HEK293T (cell line): ENCODE measurements at regions not wholly inside any gene's neighbourhood (a gene's known extent, or its start where the extent isn't known, plus 50 kb on each side); places are given as distances from the start of the nearest gene placed in this dataset.

Experiments
- CTCF ChIA-PET: fragments of 350-600 bp; formaldehyde crosslinking; extraction: SDS; loops from one replicate; lab custom pipeline; 2021; ENCODE audit warnings: antibody characterized with exemption, inconsistent platforms; lab: Yijun Ruan, JAX
- POLR2A ChIA-PET: fragments of 350-600 bp; formaldehyde crosslinking; extraction: SDS; loops from one replicate; lab custom pipeline; 2020; ENCODE audit warnings: antibody characterized with exemption, inconsistent platforms; lab: Yijun Ruan, JAX
- DNase-seq: peaks from one replicate; pipeline ENCODE4 v3.0.0; 2012; ENCODE audit warnings: mixed read lengths; ENCODE audit errors: extremely low spot score
- ARNT ChIP-seq: fragments of 450-650 bp; IDR thresholded peaks from 2 replicates; pipeline ENCODE4 v1.6.1; 2017; ENCODE audit warnings: mild to moderate bottlenecking
- BHLHE40 ChIP-seq: fragments of 450-650 bp; IDR thresholded peaks from 2 replicates; pipeline ENCODE4 v1.6.1; 2016; ENCODE audit warnings: mild to moderate bottlenecking, moderate library complexity, borderline replicate concordance
- CTBP1 ChIP-seq: fragments of 450-650 bp; IDR thresholded peaks from 2 replicates; pipeline ENCODE4 v1.6.1; 2016; ENCODE audit warnings: borderline replicate concordance
- ELF4 ChIP-seq: fragments of 450-650 bp; IDR thresholded peaks from 2 replicates; pipeline ENCODE4 v1.6.1; 2017; ENCODE audit warnings: antibody characterized with exemption
- FOXA1 ChIP-seq: fragments of 450-650 bp; IDR thresholded peaks from 2 replicates; pipeline ENCODE4 v1.6.1; 2016; ENCODE audit warnings: mild to moderate bottlenecking
- FOXK2 ChIP-seq: fragments of 450-650 bp; IDR thresholded peaks from 2 replicates; pipeline ENCODE4 v1.6.1; 2016; ENCODE audit warnings: mild to moderate bottlenecking
- FOXM1 ChIP-seq: fragments of 450-650 bp; IDR thresholded peaks from 2 replicates; pipeline ENCODE4 v1.6.1; 2017; ENCODE audit warnings: mild to moderate bottlenecking, borderline replicate concordance
- HDGF ChIP-seq: fragments of 450-650 bp; IDR thresholded peaks from 2 replicates; pipeline ENCODE4 v1.6.1; 2017; ENCODE audit warnings: antibody characterized with exemption, borderline replicate concordance
- L3MBTL2 ChIP-seq: fragments of 450-650 bp; conservative IDR thresholded peaks from 2 replicates; pipeline ENCODE4 v1.6.1; 2016; ENCODE audit warnings: mild to moderate bottlenecking
- LEF1 ChIP-seq: fragments of 450-650 bp; IDR thresholded peaks from 2 replicates; pipeline ENCODE4 v1.6.1; 2017; ENCODE audit warnings: mild to moderate bottlenecking, borderline replicate concordance
- NFRKB ChIP-seq: fragments of 450-650 bp; IDR thresholded peaks from 2 replicates; pipeline ENCODE4 v1.6.1; 2016; ENCODE audit warnings: mild to moderate bottlenecking, moderate library complexity
- PKNOX1 ChIP-seq: fragments of 450-650 bp; IDR thresholded peaks from 2 replicates; pipeline ENCODE4 v1.6.1; 2016
- SP1 ChIP-seq: fragments of 450-650 bp; IDR thresholded peaks from 2 replicates; pipeline ENCODE4 v1.6.1; 2017
- SUZ12 ChIP-seq: fragments of 450-650 bp; IDR thresholded peaks from 2 replicates; pipeline ENCODE4 v1.6.1; 2016; ENCODE audit warnings: mild to moderate bottlenecking
- TARDBP ChIP-seq: fragments of 450-650 bp; IDR thresholded peaks from 2 replicates; pipeline ENCODE4 v1.6.1; 2016
- ZNF384 ChIP-seq: fragments of 450-650 bp; IDR thresholded peaks from 2 replicates; pipeline ENCODE4 v1.6.1; 2016

GRCh38 chr12:18168016-18168415 is 78.0 kb upstream of the RERGL start:
- TF ChIP-seq CTBP1 (no peak), ZNF384 (no peak), ELF4 (no peak), FOXM1 (no peak), LEF1 (no peak), L3MBTL2 (no peak), PKNOX1 (no peak), ARNT (no peak), SP1 (no peak), TARDBP (no peak), FOXA1 (no peak), SUZ12 (no peak)
- POLR2A ChIA-PET, result no interaction called here
- no peak for DNase-seq
- CTCF ChIA-PET, result no interaction called here

- TF ChIP-seq NFRKB (no peak), FOXK2 (no peak), HDGF (no peak), LEF1 (no peak), ELF4 (no peak), ZNF384 (no peak), FOXM1 (no peak), SP1 (no peak)
- CTCF ChIA-PET, result no interaction called here
- DNase-seq, result no peak
- POLR2A ChIA-PET, result no interaction called here
These were observed 75.9 kb upstream of the RERGL start for GRCh38 chr12:18165889-18166288.

- CTCF ChIA-PET, result no interaction called here
- TF ChIP-seq L3MBTL2, result no peak
- TF ChIP-seq ZNF384, result no peak
- TF ChIP-seq FOXK2, result no peak
- TF ChIP-seq LEF1, result no peak
- no peak for TF ChIP-seq SUZ12
- no peak for TF ChIP-seq SP1
- TF ChIP-seq ARNT, result no peak
- TF ChIP-seq CTBP1, result no peak
- no peak for TF ChIP-seq ELF4
- TF ChIP-seq FOXM1, result no peak
- TF ChIP-seq PKNOX1, result no peak
- TF ChIP-seq TARDBP, result no peak
- TF ChIP-seq NFRKB, result no peak
- POLR2A ChIA-PET, result no interaction called here
- no peak for DNase-seq
These were observed 75.5 kb upstream of the RERGL start for GRCh38 chr12:18165422-18165871.

- no peak for TF ChIP-seq CTBP1
- TF ChIP-seq BHLHE40, result no peak
- TF ChIP-seq LEF1, result no peak
- TF ChIP-seq TARDBP, result no peak
- TF ChIP-seq FOXA1, result no peak
- TF ChIP-seq ELF4, result no peak
- TF ChIP-seq FOXK2, result no peak
- no peak for TF ChIP-seq L3MBTL2
- TF ChIP-seq HDGF, result no peak
- TF ChIP-seq FOXM1, result no peak
- TF ChIP-seq ZNF384, result no peak
- TF ChIP-seq NFRKB, result no peak
- no peak for TF ChIP-seq SP1
- no peak for TF ChIP-seq ARNT
- no peak for TF ChIP-seq PKNOX1
- TF ChIP-seq SUZ12, result no peak
- CTCF ChIA-PET, result no interaction called here
These were observed 70.9 kb upstream of the RERGL start for GRCh38 chr12:18160901-18161300.

GRCh38 chr12:18158774-18159557 is 69.0 kb upstream of the RERGL start:
- no peak for TF ChIP-seq L3MBTL2
- no peak for TF ChIP-seq CTBP1
- TF ChIP-seq LEF1, result no peak
- TF ChIP-seq FOXK2, result no peak
- no peak for TF ChIP-seq BHLHE40
- no peak for TF ChIP-seq FOXA1
- TF ChIP-seq SP1, result no peak
- TF ChIP-seq ARNT, result no peak
- no peak for TF ChIP-seq TARDBP
- DNase-seq, result peak; percentile 28
- ChIA-PET POLR2A (no interaction called here), CTCF (interaction anchor here (0.7 to 1.2 kb wide), 3 partner anchors 8 to 80 kb away, joined by 3 to 9 read pairs (median 4); no protein-coding TSS in a partner anchor)

More at GRCh38 chr12:18160901-18161300, 70.9 kb upstream of the RERGL start:
- DNase-seq, result no peak
- POLR2A ChIA-PET, result no interaction called here

GRCh38 chr12:18153826-18154225 is 63.8 kb upstream of the RERGL start:
- TF ChIP-seq CTBP1 (no peak), L3MBTL2 (no peak), SUZ12 (no peak), TARDBP (no peak), SP1 (no peak), ZNF384 (no peak)
- ChIA-PET CTCF (interaction anchor here (0.6 kb wide), 1 partner anchor 513 kb away, joined by 4 read pairs; no protein-coding TSS in a partner anchor), POLR2A (no interaction called here)
- DNase-seq, result no peak
